ENCODE measurements at regions not wholly inside any gene's neighbourhood (a gene's known extent, or its start where the extent isn't known, plus 50 kb on each side); places are given as distances from the start of the nearest gene placed in this dataset.

DNA sequence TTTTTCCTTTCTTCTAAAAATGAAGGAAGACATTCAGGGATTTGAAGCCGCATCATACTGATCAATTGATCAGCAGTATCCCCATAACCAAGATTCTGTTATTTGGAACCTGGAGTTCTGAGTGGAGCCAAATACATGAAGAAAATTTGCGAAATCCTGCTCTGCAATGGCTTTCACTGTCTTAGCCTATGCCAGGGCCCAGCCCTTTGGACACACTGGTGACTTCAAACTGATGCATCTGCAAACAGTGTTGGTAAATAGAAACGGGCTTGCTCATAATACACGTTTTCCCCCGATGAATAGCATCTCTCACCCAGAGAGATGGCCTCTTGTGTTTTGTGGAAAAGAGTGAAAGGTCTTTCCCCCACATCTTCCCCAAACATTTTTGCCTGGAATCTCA, 87.6 kb upstream of the TOX3 start:
- Mint-ChIP-seq H3K4me3 (no peak overlapping the region), H3K27ac (no peak overlapping the region), H3K36me3 (no peaks in the 10 kb centered on the region), H3K9me3 (peaks cover 0 to 21% (median 6%) of the 10 kb centered on the region in 7 donors), H3K27me3 (no peaks in the 10 kb centered on the region), H3K4me1 (no peaks in the 10 kb centered on the region)
- ATAC-seq (ENCODE audit: low read depth in 2 of 2), result no peak
- no peak for DNase-seq
- Histone ChIP-seq H3K36me3 (ENCODE audit: control insufficient read depth, insufficient read depth, low read length) (no peaks in the 10 kb centered on the region), H3K27ac (ENCODE audit: insufficient read depth, low read length, poor library complexity, severe bottlenecking) (no peak overlapping the region), H3K4me3 (ENCODE audit: low read depth, low read length) (no peak overlapping the region), H3K4me1 (ENCODE audit: control insufficient read depth, insufficient read depth, low read length, poor library complexity, severe bottlenecking) (no peaks in the 10 kb centered on the region), H3K9me3 (ENCODE audit: control insufficient read depth in 2 of 2, low read length in 2 of 2) (no peaks in the 10 kb centered on the region), H3K27me3 (ENCODE audit: control insufficient read depth, insufficient read depth, low read length) (no peaks in the 10 kb centered on the region)

DNA sequence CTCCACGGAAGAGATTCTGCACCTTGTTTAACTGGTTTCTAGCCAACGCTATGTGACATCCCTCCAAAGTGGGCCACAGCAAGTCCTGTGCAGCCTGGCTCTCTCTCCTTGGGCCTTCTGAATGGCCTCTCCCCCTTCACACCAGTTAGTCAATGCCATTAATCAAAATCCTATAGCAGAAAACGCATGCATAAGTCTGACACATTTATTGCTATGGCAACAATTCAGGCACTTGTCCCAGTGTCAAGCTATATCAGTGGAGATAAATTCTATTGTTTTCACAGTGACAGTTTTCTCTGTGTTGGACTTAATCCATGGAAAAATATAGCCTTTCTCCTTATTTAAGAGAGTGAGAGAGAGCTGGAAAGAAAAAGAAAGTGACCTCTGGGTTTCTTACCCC, 87.2 kb upstream of the TOX3 start:
- Histone ChIP-seq H3K9me3 (ENCODE audit: control insufficient read depth in 2 of 2, low read length in 2 of 2) (no peaks in the 10 kb centered on the region), H3K36me3 (ENCODE audit: control insufficient read depth, insufficient read depth, low read length) (no peaks in the 10 kb centered on the region), H3K27me3 (ENCODE audit: control insufficient read depth, insufficient read depth, low read length) (no peaks in the 10 kb centered on the region), H3K4me1 (ENCODE audit: control insufficient read depth, insufficient read depth, low read length, poor library complexity, severe bottlenecking) (no peaks in the 10 kb centered on the region), H3K4me3 (ENCODE audit: low read depth, low read length) (no peak overlapping the region), H3K27ac (ENCODE audit: insufficient read depth, low read length, poor library complexity, severe bottlenecking) (no peak overlapping the region)
- Mint-ChIP-seq H3K27ac (peak overlapping the region in 1 of 3 donors; percentile 46), H3K4me1 (no peaks in the 10 kb centered on the region), H3K27me3 (no peaks in the 10 kb centered on the region), H3K4me3 (no peak overlapping the region), H3K9me3 (peaks cover 0 to 20% (median 5%) of the 10 kb centered on the region in 7 donors), H3K36me3 (no peaks in the 10 kb centered on the region)
- ATAC-seq (ENCODE audit: low read depth in 2 of 2), result no peak
- DNase-seq, result no peak

DNA sequence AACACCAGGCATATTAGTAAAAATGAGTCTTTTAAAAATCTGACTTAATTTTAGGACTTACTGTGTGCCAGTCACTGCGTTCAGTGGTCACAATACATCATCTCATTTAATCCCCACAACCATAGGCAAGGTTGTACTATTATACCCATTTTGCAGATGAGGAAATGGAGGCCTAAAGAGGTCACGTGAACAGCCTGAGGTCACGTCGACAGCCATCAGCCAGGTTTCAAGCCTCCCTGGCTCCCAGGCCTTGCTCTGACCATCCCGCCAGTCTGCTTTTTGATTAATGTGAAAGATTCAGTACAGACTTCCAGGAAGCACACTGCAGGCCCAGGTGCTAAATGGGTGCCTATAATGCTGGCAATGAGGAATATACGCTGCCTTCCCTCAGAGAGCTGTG, 86.3 kb upstream of the TOX3 start:
- H3K4me1 Mint-ChIP-seq, result no peaks in the 10 kb centered on the region
- no peaks in the 10 kb centered on the region for H3K9me3 ChIP-seq (ENCODE audit: control insufficient read depth in 2 of 2, low read length in 2 of 2)
- H3K36me3 Mint-ChIP-seq, result no peaks in the 10 kb centered on the region
- no peak for ATAC-seq (ENCODE audit: low read depth in 2 of 2)
- no peak overlapping the region for H3K27ac Mint-ChIP-seq
- H3K4me3 Mint-ChIP-seq, result no peak overlapping the region
- peaks cover 0 to 16% (median 5%) of the 10 kb centered on the region in 7 donors for H3K9me3 Mint-ChIP-seq
- DNase-seq, result no peak
- no peaks in the 10 kb centered on the region for H3K27me3 ChIP-seq (ENCODE audit: control insufficient read depth, insufficient read depth, low read length)
- H3K27me3 Mint-ChIP-seq, result no peaks in the 10 kb centered on the region
- H3K27ac ChIP-seq (ENCODE audit: insufficient read depth, low read length, poor library complexity, severe bottlenecking), result no peak overlapping the region
- no peaks in the 10 kb centered on the region for H3K4me1 ChIP-seq (ENCODE audit: control insufficient read depth, insufficient read depth, low read length, poor library complexity, severe bottlenecking)
- no peaks in the 10 kb centered on the region for H3K36me3 ChIP-seq (ENCODE audit: control insufficient read depth, insufficient read depth, low read length)
- no peak overlapping the region for H3K4me3 ChIP-seq (ENCODE audit: low read depth, low read length)

DNA sequence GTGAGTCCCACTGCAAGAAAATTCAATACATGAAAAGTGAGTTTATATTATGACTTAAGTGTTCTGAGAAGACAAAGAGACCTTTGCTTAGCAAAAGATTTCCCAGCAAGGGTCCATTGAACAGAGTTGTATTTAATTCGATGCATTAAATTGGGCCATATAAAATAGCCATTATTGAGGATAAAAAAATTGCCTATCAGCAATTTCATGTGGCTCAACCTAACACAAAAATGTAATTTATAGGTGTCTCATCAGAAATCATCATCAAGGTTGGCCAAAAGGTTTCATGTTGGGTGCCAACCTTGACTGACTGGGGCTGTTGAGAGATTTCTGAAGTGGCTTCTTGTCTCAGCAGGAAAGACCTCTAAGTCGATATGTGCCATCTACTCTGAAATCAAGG, 84.8 kb upstream of the TOX3 start:
- H3K9me3 Mint-ChIP-seq, result peaks cover 0 to 15% (median 3%) of the 10 kb centered on the region in 7 donors
- no peaks in the 10 kb centered on the region for H3K36me3 Mint-ChIP-seq
- H3K27me3 ChIP-seq (ENCODE audit: control insufficient read depth, insufficient read depth, low read length), result no peaks in the 10 kb centered on the region
- no peak overlapping the region for H3K27ac Mint-ChIP-seq
- no peaks in the 10 kb centered on the region for H3K36me3 ChIP-seq (ENCODE audit: control insufficient read depth, insufficient read depth, low read length)
- no peaks in the 10 kb centered on the region for H3K9me3 ChIP-seq (ENCODE audit: control insufficient read depth in 2 of 2, low read length in 2 of 2)
- no peak overlapping the region for H3K4me3 ChIP-seq (ENCODE audit: low read depth, low read length)
- H3K4me3 Mint-ChIP-seq, result no peak overlapping the region
- no peaks in the 10 kb centered on the region for H3K27me3 Mint-ChIP-seq
- no peaks in the 10 kb centered on the region for H3K4me1 ChIP-seq (ENCODE audit: control insufficient read depth, insufficient read depth, low read length, poor library complexity, severe bottlenecking)
- H3K27ac ChIP-seq (ENCODE audit: insufficient read depth, low read length, poor library complexity, severe bottlenecking), result no peak overlapping the region
- no peaks in the 10 kb centered on the region for H3K4me1 Mint-ChIP-seq
- DNase-seq (no peak), ATAC-seq (ENCODE audit: low read depth in 2 of 2) (no peak)

DNA sequence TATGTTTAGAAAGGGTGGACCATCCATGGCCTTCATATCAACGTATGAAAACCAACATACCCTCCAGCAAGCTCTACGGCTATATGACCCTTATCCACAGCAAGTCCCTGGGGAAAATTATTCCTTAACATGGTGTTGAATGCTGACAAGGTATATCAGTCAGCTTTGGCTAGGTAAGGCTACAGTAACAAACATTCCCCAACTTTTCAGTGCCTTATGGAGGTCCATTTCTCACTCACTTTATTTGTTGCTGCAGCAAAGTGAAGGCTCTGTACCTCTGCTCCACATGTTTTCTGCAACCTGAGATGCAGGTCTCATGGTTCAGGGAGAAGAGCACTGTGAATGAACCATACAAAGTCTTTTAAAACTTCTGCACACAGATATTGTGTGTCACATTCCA, 83.8 kb upstream of the TOX3 start:
- Mint-ChIP-seq H3K27ac (no peak overlapping the region), H3K4me1 (no peaks in the 10 kb centered on the region), H3K27me3 (no peaks in the 10 kb centered on the region), H3K36me3 (no peaks in the 10 kb centered on the region), H3K4me3 (no peak overlapping the region), H3K9me3 (peaks cover 0 to 9% (median 2%) of the 10 kb centered on the region in 7 donors)
- H3K4me3 ChIP-seq (ENCODE audit: low read depth, low read length), result no peak overlapping the region
- no peaks in the 10 kb centered on the region for H3K36me3 ChIP-seq (ENCODE audit: control insufficient read depth, insufficient read depth, low read length)
- no peaks in the 10 kb centered on the region for H3K27me3 ChIP-seq (ENCODE audit: control insufficient read depth, insufficient read depth, low read length)
- no peaks in the 10 kb centered on the region for H3K4me1 ChIP-seq (ENCODE audit: control insufficient read depth, insufficient read depth, low read length, poor library complexity, severe bottlenecking)
- H3K27ac ChIP-seq (ENCODE audit: insufficient read depth, low read length, poor library complexity, severe bottlenecking), result no peak overlapping the region
- H3K9me3 ChIP-seq (ENCODE audit: control insufficient read depth in 2 of 2, low read length in 2 of 2), result no peaks in the 10 kb centered on the region
- DNase-seq (no peak), ATAC-seq (ENCODE audit: low read depth in 2 of 2) (no peak)

DNA sequence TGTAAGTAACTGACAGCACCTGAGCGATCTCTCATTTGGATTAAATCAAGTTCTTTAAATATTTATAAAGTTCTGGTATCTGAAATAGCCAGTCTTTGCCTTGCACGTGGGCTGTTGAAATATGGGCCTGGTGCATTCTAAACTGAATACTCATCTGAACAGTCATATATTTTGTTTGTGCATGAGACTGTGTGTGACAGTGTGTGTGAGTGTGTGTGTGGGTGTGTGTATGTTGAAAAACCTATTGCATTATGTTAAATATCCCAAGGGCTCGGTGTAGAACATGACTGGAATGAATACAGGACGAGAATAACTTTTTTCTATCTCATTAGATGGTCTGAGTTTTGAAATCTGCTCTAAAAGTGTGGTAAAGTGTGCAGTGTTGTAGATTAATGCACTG, 82.4 kb upstream of the TOX3 start:
- Histone ChIP-seq H3K27me3 (ENCODE audit: control insufficient read depth, insufficient read depth, low read length) (no peaks in the 10 kb centered on the region), H3K4me3 (ENCODE audit: low read depth, low read length) (no peak overlapping the region), H3K27ac (ENCODE audit: insufficient read depth, low read length, poor library complexity, severe bottlenecking) (no peak overlapping the region), H3K9me3 (ENCODE audit: control insufficient read depth in 2 of 2, low read length in 2 of 2) (no peaks in the 10 kb centered on the region), H3K4me1 (ENCODE audit: control insufficient read depth, insufficient read depth, low read length, poor library complexity, severe bottlenecking) (no peaks in the 10 kb centered on the region), H3K36me3 (ENCODE audit: control insufficient read depth, insufficient read depth, low read length) (no peaks in the 10 kb centered on the region)
- DNase-seq (no peak), ATAC-seq (ENCODE audit: low read depth in 2 of 2) (no peak)
- Mint-ChIP-seq H3K4me3 (no peak overlapping the region), H3K9me3 (peaks cover 0 to 9% (median 2%) of the 10 kb centered on the region in 7 donors), H3K36me3 (no peaks in the 10 kb centered on the region), H3K27ac (no peak overlapping the region), H3K27me3 (no peaks in the 10 kb centered on the region), H3K4me1 (no peaks in the 10 kb centered on the region)

DNA sequence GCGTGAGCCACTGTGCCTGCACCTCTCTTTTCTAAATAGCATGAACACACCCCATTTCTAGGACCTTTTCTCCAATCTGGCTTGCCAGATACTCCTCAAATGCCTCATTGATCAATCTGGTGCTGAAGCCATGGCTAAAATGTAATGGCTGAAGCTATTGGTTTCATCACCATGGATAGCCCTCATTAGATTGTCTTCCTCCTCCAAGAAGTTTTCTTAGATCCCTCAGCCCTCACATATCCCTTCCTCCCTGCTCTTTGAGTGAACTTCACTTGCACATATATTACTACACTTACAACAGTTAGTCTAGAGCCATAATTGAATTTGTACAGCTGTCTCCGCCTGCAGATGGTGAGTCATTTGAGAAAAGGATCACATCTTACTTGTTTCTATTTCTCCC, 77.9 kb upstream of the TOX3 start:
- peaks cover 0 to 7% (median under 1%) of the 10 kb centered on the region in 7 donors for H3K9me3 Mint-ChIP-seq
- Histone ChIP-seq H3K27ac (ENCODE audit: insufficient read depth, low read length, poor library complexity, severe bottlenecking) (no peak overlapping the region), H3K9me3 (ENCODE audit: control insufficient read depth in 2 of 2, low read length in 2 of 2) (no peaks in the 10 kb centered on the region), H3K4me3 (ENCODE audit: low read depth, low read length) (no peak overlapping the region), H3K4me1 (ENCODE audit: control insufficient read depth, insufficient read depth, low read length, poor library complexity, severe bottlenecking) (no peaks in the 10 kb centered on the region), H3K27me3 (ENCODE audit: control insufficient read depth, insufficient read depth, low read length) (no peaks in the 10 kb centered on the region), H3K36me3 (ENCODE audit: control insufficient read depth, insufficient read depth, low read length) (no peaks in the 10 kb centered on the region)
- H3K27me3 Mint-ChIP-seq, result no peaks in the 10 kb centered on the region
- ATAC-seq (ENCODE audit: low read depth in 2 of 2), result no peak
- no peak overlapping the region for H3K27ac Mint-ChIP-seq
- no peak overlapping the region for H3K4me3 Mint-ChIP-seq
- H3K36me3 Mint-ChIP-seq, result no peaks in the 10 kb centered on the region
- DNase-seq, result no peak
- no peaks in the 10 kb centered on the region for H3K4me1 Mint-ChIP-seq

DNA sequence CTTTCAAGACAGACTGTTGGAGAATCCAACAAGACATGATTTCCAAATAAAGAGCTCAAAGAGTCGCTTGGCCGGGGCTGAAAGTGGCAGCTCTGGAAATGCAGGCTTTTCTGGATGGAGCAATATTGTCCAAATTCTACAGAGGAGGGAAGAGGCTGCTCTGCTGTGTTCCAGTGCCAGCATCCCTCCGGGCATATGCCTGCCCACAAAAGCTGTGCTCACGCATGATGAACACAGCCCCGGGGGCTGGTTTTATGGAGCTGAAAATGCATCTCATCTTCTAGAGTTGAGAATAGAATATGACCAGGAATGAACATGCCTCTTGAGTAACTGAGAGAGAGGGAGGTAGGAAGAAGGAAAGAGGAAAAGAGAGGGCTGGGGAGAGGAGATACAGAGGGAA, 74.7 kb upstream of the TOX3 start:
- no peaks in the 10 kb centered on the region for H3K36me3 ChIP-seq (ENCODE audit: control insufficient read depth, insufficient read depth, low read length)
- H3K27ac Mint-ChIP-seq, result peak overlapping the region in 1 of 3 donors; percentile 1

More for the DNA sequence above, 74.7 kb upstream of the TOX3 start:
- H3K4me1 ChIP-seq (ENCODE audit: control insufficient read depth, insufficient read depth, low read length, poor library complexity, severe bottlenecking), result no peaks in the 10 kb centered on the region
- no peak for DNase-seq
- H3K4me3 ChIP-seq (ENCODE audit: low read depth, low read length), result no peak overlapping the region
- H3K9me3 ChIP-seq (ENCODE audit: control insufficient read depth in 2 of 2, low read length in 2 of 2), result no peaks in the 10 kb centered on the region
- H3K27ac ChIP-seq (ENCODE audit: insufficient read depth, low read length, poor library complexity, severe bottlenecking), result no peak overlapping the region
- ATAC-seq (ENCODE audit: low read depth in 2 of 2), result no peak
- no peak overlapping the region for H3K4me3 Mint-ChIP-seq
- no peaks in the 10 kb centered on the region for H3K27me3 Mint-ChIP-seq
- H3K4me1 Mint-ChIP-seq, result no peaks in the 10 kb centered on the region
- peaks cover 0 to 7% (median 3%) of the 10 kb centered on the region in 7 donors for H3K9me3 Mint-ChIP-seq
- H3K27me3 ChIP-seq (ENCODE audit: control insufficient read depth, insufficient read depth, low read length), result no peaks in the 10 kb centered on the region
- H3K36me3 Mint-ChIP-seq, result no peaks in the 10 kb centered on the region

Measured in CD4-positive, CD25-positive, alpha-beta regulatory T cell (primary cell).